Progenitor cell of endocrine pancreas (in vitro differentiated cells): ENCODE measurements at regions not wholly inside any gene's neighbourhood (a gene's known extent, or its start where the extent isn't known, plus 50 kb on each side); places are given as distances from the start of the nearest gene placed in this dataset.
"Not testable (repeated sequence)": the region's sequence is repeated elsewhere in the genome, so short reads cannot be mapped to it uniquely, and the experiment has no call there.

Experiments used
- DNase-seq: peaks from one replicate; pipeline ENCODE4 v3.0.0; 2021; ENCODE audit warnings: low spot score; ENCODE audit not compliant: unreplicated experiment
- H3K27ac Mint-ChIP-seq: 2 replicates; pipeline ENCODE4 v1.8.0; 2021; ENCODE audit warnings: mild to moderate bottlenecking, moderate library complexity, mixed read lengths
- H3K27me3 Mint-ChIP-seq: 2 replicates; pipeline ENCODE4 v1.8.0; 2021; ENCODE audit warnings: mixed read lengths
- H3K36me3 Mint-ChIP-seq: 2 replicates; pipeline ENCODE4 v1.8.0; 2022; ENCODE audit warnings: mixed read lengths; ENCODE audit not compliant: insufficient read depth
- H3K4me1 Mint-ChIP-seq: 2 replicates; pipeline ENCODE4 v1.8.0; 2021; ENCODE audit warnings: low read depth, mixed read lengths
- H3K4me3 Mint-ChIP-seq: 2 replicates; pipeline ENCODE4 v1.8.0; 2021; ENCODE audit warnings: low read depth, mild to moderate bottlenecking, moderate library complexity, mixed read lengths
- H3K9me3 Mint-ChIP-seq: 2 replicates; pipeline ENCODE4 v1.8.0; 2021; ENCODE audit warnings: low read depth, mixed read lengths
- TF ChIP-seq, protein P1 (sequence below): fragments of 200-600 bp; sonication (generic); IDR thresholded peaks from one replicate; pipeline ENCODE4 v1.5.0; 2021; ENCODE audit warnings: antibody characterized with exemption, mild to moderate bottlenecking; ENCODE audit not compliant: unreplicated experiment

DNA sequence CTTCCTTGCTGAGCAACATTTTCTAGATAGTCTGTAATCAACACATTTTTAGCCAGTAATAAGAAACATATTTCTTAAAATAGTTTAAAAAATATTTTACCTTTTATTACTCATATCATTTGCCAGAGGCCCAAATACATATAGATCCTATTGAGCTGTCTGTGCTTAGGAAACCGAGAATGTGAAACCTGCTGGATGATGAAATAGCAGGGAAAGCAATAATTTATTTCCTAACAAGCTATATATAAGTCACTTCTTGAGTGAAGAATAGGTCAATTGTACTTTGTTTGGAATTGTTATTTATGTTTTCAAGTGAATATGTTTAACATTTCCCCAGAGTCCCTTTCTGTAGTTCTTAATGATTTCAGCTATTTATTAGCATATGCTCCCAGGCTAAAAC is 339.9 kb upstream of the TMPRSS15 start:
- Mint-ChIP-seq H3K36me3 (no peaks in the 10 kb centered on the region), H3K4me1 (peaks cover 2% of the 10 kb centered on the region), H3K4me3 (no peak overlapping the region), H3K27ac (no peak overlapping the region), H3K9me3 (no peaks in the 10 kb centered on the region), H3K27me3 (no peaks in the 10 kb centered on the region)
- TF ChIP-seq, protein P1, sequence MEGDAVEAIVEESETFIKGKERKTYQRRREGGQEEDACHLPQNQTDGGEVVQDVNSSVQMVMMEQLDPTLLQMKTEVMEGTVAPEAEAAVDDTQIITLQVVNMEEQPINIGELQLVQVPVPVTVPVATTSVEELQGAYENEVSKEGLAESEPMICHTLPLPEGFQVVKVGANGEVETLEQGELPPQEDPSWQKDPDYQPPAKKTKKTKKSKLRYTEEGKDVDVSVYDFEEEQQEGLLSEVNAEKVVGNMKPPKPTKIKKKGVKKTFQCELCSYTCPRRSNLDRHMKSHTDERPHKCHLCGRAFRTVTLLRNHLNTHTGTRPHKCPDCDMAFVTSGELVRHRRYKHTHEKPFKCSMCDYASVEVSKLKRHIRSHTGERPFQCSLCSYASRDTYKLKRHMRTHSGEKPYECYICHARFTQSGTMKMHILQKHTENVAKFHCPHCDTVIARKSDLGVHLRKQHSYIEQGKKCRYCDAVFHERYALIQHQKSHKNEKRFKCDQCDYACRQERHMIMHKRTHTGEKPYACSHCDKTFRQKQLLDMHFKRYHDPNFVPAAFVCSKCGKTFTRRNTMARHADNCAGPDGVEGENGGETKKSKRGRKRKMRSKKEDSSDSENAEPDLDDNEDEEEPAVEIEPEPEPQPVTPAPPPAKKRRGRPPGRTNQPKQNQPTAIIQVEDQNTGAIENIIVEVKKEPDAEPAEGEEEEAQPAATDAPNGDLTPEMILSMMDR: no peak
- DNase-seq: no peak

DNA sequence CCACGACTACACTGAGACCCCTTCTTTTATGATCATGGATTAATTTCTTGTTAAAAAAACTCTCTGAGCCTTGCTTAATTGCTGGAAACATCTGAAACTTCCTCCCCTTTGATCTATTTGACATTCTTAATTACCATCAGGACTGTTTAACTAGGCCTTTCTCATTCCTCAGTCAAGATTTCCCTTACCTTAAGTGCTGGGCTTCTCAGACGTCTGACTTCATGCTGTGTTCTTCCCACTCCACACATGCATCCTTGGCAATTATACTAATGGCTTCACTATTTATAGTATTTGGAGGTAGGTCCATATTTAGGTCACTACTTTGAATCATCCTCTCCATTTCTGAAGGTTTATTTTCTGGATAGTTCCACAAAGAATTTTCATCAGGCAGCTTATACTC is 341.3 kb upstream of the TMPRSS15 start:
- no peak for DNase-seq
- no peaks in the 10 kb centered on the region for H3K36me3 Mint-ChIP-seq
- H3K4me3 Mint-ChIP-seq: no peak overlapping the region
- no peaks in the 10 kb centered on the region for H3K9me3 Mint-ChIP-seq
- TF ChIP-seq, protein P1: no peak
- peaks cover 2% of the 10 kb centered on the region for H3K4me1 Mint-ChIP-seq
- H3K27ac Mint-ChIP-seq: no peak overlapping the region
- no peaks in the 10 kb centered on the region for H3K27me3 Mint-ChIP-seq

DNA sequence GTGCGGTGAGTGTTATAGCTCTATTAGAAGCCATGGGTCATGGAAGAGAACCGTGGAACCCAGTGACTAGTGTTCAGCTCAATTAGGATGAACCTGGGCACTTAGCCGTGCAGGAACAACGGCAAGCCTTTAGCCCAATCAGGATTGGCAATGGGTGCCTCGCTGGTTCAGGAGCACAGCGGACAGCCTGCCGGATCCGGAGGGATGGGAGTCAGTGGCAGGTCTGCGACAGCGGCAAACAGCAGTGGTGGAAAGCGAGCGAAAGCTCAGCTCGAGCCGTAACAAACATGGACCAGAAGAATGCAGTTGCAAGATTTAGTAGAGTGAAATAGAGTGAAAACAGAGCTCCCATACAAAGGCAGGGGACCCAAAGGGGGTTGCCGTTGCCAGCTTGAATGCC is 349.3 kb upstream of the TMPRSS15 start:
- not testable (repeated sequence) for H3K27me3 Mint-ChIP-seq, H3K4me3 Mint-ChIP-seq, H3K4me1 Mint-ChIP-seq, H3K27ac Mint-ChIP-seq, H3K9me3 Mint-ChIP-seq, H3K36me3 Mint-ChIP-seq, DNase-seq

DNA sequence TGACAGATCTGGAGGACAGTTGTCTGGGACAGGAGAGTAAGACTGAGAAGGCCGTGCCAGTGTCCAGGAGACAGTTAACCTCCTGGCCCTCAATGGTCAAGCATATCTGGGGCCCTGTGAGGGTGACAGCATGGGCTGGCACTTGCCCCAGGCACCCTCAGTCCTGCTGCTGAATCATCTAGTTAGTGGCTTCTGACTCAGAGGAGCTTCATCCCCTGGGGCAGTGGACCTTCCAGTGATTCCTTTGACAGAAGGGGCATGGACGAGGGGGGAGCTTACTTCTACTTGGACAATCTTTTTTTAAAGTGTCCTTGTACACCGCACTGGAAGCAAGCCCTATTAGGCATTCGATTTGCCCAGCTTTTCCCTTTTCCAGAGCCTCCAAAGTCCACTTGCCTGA is 352.7 kb upstream of the TMPRSS15 start:
- not testable (repeated sequence) for H3K27ac Mint-ChIP-seq, H3K36me3 Mint-ChIP-seq, H3K9me3 Mint-ChIP-seq, H3K4me3 Mint-ChIP-seq, H3K27me3 Mint-ChIP-seq, DNase-seq, H3K4me1 Mint-ChIP-seq

DNA sequence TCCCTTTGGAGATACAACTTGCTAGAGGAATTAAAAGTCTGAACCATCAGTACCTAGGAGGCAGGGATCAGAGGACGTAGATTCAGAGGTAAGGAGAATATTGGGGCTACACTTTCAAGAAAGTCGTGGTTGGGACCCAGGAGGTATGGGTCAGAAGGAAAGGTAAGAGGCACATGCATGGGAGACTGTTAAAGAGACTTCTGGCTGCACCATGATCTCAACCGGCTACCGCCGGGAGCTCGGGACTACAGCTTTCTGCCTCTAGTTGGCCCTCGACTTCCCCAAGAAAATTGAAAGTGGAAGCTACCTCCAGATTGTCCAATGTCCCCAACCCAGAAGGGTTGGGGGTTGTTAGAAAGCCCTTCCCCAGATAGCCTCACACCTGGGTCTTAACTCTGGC is 355.7 kb upstream of the TMPRSS15 start:
- no peak for DNase-seq
- Mint-ChIP-seq H3K27me3 (no peaks in the 10 kb centered on the region), H3K4me3 (no peak overlapping the region), H3K4me1 (no peaks in the 10 kb centered on the region), H3K27ac (no peak overlapping the region), H3K9me3 (no peaks in the 10 kb centered on the region), H3K36me3 (no peaks in the 10 kb centered on the region)
- TF ChIP-seq, protein P1: no peak

DNA sequence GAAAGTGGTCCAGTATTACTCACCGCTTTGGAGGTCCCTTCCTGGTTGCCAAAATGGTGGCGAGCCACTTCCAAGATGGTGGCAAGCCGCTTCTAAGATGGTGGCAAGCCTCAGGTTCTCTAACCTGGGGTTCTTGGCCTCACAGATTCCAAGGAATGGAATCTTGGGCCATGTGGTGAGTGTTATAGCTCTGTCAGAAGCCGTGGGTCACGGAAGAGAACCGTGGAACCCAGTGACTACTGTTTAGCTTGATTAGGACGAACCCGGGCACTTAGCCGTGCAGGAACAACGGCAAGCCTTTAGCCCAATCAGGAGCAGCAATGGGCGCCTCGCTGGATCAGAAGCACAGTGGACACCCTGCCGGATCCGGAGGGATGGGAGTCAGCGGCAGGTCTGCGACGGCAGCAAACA is 356.2 kb upstream of the TMPRSS15 start:
- H3K36me3 Mint-ChIP-seq: no peaks in the 10 kb centered on the region

More for the DNA sequence above, 356.2 kb upstream of the TMPRSS15 start:
- H3K27me3 Mint-ChIP-seq: no peaks in the 10 kb centered on the region
- H3K9me3 Mint-ChIP-seq: no peaks in the 10 kb centered on the region
- TF ChIP-seq, protein P1: no peak
- no peak overlapping the region for H3K27ac Mint-ChIP-seq
- no peaks in the 10 kb centered on the region for H3K4me1 Mint-ChIP-seq
- no peak overlapping the region for H3K4me3 Mint-ChIP-seq
- DNase-seq: no peak
